GM18873 (cell line): ENCODE measurements at regions not wholly inside any gene's neighbourhood (a gene's known extent, or its start where the extent isn't known, plus 50 kb on each side); places are given as distances from the start of the nearest gene placed in this dataset.

ENCODE experiments used
- ATAC-seq: cut with Tn5 transposase; IDR thresholded peaks from one replicate; pipeline ENCODE4 v1.9.1; 2021; ENCODE audit warnings: mild to moderate bottlenecking, moderate library complexity, moderate number of reproducible peaks; ENCODE audit not compliant: unreplicated experiment, low FRiP score

GRCh38 chr4:116082808-116083366, 969.5 kb upstream of the NDST4 start:
- ATAC-seq = no peak

GRCh38 chr4:116073051-116073450, 959.6 kb upstream of the NDST4 start:
- no peak for ATAC-seq

DNA sequence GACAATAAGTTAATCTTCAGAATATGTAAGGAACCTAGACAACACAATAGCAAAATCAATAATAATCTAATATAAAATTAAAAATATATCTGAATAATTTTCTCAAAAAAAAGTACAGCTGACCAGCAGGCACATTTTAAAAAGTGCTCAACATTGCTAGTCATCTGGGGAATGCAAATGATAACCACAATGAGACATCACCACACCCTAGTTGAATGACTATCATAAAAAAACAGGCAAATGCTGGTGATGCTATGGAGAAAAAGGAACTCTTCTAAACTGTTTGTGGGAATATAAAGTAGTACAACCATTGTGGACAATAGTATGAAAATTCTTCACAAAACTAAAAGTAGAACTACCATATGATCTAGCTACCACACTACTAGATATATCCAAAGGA, 956.9 kb upstream of the NDST4 start:
- no peak for ATAC-seq

DNA sequence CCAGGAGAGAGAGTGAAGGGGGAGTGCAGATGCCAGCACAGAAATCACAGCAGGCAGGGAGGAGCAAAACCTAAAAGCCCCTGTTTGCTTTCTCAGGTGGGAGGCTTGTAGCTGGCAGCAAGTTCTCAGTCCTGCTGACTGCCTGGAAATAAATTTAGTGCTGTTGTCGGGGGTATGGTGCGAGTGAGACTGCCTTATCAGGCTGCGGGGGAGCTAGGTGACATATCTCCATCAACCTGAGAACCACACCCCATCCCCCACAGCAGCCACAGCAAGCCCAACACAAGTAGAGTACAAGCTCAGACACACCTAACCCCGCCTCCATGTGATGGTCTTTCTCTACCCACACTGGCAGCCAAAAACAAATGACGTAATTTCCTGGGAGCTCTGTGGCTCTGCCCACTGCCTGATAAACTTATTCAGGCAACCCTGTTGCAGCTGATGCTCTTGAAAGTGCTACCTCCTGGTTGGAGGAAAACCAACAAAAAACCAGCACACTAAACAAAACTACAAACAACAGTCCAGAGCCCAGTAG, 953.4 kb upstream of the NDST4 start:
- no peak for ATAC-seq

DNA sequence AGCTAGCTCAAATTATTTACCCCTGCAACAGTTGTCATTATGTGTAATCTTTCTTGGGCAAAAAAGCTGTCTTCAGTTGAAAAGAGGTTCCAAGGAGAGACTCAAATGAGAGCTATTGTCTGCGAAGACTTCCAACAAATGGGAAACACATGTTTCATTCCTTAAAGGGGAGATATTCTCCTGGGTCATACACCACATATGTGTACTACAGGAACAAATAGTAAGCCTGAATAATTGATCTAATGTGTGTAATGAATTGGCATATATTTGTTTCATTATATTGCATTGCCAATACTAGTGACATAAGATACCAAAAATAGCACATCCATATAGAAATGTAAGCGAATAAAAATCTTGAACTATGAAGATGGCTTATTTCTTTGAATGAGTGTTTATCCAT, 950.9 kb upstream of the NDST4 start:
- no peak for ATAC-seq

DNA sequence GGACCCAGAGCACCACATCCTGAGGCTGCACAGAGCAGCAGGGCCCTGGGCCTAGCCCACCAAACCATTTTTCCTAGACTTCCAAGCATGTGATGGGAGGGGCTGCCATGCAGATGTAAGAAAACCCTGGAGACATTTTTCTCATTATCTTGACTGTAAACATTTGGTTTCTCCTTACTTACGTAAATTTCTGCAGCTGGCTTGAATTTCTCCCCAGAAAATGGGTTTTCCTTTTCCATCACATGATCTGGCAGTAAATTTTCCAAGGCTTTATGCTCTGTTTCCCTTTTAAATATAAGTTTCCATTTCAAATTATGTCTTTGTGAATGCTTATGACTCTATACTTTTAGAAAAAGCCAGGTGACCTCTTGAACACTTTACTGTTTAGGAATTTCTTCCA, 945.9 kb upstream of the NDST4 start:
- ATAC-seq = no peak

DNA sequence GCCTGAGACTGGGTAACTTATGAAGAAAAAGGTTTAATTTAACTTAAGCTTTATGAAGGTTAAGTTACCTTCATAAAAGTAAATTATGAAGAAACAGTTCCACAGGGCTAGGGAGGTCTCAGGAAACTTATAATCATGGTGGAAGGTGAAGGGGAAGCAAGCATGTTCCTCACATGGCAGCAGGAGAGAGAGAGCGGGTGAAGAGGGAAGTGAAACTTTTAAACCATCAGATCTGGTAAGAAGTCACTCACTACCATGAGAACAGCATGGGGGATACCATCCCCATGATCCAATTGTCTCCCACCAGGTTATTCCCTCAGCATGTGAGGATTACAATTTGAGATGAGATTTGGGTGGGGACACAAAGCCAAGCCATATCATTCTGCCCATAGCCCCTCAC, 944.7 kb upstream of the NDST4 start:
- ATAC-seq = no peak

DNA sequence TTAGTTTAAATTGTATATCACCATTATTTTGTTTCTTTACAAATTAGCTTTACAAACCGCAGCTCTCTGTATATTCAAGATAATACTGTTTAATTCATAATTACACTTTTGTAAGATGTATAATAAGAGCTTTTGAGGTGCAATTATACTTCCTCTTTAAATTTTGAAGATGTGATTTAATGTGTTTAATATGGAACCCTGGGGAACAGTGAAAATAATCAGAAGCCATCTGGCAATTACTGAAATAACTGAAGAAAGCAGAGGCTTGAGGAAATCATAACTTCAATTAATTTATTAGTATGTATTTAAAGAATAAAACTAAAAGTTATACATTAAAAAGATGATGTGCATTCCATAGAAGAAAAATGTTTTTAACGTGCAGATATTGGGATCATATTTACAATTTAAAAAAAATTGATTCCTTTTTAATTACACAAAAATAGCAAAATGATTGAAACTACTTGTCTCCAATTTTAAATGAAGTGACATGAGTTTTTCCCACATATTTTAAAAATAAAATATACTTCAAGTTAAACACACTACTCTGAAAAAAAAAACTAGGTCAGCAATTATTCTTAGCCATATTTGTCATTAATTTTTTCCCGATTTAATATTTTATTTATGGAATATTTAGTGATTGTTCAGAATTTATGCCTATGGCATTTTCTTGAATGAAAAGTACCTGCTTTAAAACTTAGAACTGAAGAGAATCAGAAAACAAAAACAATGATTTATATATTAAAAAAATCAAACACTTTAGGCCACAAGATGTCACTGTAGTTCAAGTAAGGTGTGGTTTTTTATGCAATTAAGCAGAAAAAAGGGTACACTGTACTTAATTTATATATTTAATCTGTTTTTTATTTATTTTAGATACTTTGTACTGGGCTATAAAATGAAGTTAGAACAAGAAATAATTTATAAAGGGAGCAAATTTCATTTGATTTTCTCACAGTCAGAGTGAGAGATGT, 942.7 kb upstream of the NDST4 start:
- ATAC-seq = no peak

GRCh38 chr4:116027311-116027710, 913.9 kb upstream of the NDST4 start:
- ATAC-seq = no peak

GRCh38 chr4:116024954-116025708, 911.7 kb upstream of the NDST4 start:
- ATAC-seq = no peak

GRCh38 chr4:116023049-116023448, 909.6 kb upstream of the NDST4 start:
- ATAC-seq = no peak

DNA sequence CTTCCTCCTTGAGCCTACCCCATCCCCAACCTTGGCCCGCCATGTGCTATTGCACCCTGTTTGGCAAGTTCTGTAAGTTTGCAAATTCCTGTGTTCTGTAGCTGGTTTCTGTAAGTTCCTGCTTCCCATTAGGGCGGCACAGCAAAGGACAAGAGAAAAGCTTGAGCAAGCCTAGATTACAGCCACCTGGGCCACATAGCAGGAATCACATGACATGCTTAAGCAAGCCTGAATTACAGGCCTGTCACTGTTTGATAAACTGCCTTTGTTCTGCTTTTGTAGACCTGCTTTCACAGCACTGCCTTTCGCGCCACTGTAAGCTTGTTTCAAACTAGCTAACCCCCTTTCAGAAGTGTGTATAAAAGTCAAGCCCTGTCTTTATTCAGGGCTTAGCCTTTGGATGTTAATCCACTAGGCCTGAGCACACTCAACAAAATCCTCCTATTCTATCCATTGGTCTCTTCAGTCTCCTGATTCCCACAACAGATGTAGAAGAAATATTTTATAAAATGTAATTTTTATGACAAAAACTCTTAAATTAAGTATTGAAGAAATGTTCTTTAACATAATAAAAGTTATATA, 906.8 kb upstream of the NDST4 start:
- no peak for ATAC-seq

DNA sequence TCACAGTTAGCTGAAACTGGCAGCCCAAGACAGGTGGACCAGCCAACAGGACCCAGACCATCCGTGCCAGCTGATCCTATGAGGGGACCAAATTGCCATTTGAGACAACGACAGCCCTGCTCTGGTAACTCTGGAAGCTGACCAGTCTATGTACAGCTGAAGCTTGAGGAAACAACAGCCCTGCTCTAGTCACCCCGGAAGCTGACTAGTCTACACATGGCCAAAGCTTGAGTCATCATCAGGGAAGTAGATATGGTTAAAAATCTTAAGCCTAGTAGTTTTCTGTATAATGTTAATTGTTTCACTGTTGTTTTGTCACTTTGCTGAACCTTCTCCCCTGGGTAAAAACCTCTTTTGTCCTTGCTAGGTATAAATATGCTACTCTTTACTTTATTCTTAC, 905.4 kb upstream of the NDST4 start:
- ATAC-seq = no peak

GRCh38 chr4:116016201-116016600, 902.8 kb upstream of the NDST4 start:
- ATAC-seq = no peak

DNA sequence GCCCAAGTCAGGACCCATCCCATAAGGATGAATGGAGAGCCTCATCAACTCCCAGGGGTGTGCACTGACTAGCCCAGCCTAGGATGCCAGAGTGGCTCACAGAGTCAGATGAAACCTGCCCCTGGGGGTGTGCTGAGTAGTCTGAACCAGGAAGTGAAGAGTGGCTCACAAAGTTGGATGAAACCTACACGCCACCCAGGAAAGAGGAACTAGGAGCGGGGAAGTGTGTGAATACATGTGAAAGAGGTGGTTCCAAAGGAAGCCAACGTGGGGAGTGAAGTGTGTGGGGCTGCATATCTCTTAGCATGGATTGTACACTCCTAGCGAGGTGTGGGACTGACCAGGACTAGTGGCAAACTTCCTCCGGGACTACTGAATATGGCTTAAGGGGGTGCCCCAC, 902.1 kb upstream of the NDST4 start:
- no peak for ATAC-seq

- no peak for ATAC-seq
These were observed 901.6 kb upstream of the NDST4 start for GRCh38 chr4:116015062-116015461.

DNA sequence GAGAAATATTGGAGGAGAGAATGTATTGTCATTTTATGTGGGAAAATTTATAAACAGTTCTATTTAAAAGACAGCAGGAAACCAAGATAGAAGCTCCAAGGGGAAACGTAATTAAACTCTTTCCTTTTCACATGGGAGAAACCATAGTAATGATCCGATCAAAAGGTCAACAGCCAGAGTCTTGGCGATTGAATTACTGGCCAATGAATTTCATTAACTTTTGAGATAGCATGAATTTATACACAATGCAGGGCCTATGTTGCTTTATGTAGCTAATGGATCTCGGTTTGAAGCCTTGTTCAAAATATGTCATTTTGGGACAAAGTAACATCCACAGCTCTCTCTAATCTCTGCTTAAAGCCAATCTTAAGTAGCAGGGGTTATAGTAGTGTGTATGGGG, 897.5 kb upstream of the NDST4 start:
- no peak for ATAC-seq

GRCh38 chr4:116005806-116006088, 892.3 kb upstream of the NDST4 start:
- ATAC-seq = no peak

DNA sequence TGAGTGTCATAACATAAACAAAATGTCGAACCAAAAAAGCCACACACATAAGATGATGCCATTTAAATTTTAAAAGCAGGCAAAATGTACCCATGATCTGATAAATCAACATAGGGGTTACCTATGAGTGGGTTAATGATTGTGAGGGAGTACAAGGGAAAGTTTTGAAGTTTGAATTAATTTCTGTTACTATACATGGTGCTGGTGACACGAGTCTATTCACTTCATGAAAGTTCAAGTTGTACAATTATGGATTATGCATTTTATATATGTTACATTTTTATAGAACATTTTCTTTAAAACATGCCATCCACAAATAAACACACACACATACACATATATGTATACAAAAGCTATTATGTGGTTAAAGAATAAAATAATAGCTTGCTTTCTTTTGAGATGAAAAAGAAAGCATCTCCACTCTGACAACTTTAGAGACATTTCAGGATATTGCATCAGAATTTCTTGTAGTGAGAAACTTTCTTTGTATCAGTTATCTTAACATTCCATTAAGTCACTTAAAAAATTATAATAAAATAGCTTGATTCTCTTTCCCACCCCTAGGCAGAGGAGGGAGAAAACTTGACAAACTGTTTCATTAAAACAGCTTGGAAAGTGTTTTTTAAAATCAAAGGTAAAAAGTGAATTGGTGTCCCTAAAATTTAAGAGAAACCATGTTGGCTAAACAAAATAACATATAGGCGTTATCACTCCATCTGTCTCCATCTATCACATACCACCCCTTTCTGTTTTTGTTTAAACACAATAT, 891.8 kb upstream of the NDST4 start:
- no peak for ATAC-seq

DNA sequence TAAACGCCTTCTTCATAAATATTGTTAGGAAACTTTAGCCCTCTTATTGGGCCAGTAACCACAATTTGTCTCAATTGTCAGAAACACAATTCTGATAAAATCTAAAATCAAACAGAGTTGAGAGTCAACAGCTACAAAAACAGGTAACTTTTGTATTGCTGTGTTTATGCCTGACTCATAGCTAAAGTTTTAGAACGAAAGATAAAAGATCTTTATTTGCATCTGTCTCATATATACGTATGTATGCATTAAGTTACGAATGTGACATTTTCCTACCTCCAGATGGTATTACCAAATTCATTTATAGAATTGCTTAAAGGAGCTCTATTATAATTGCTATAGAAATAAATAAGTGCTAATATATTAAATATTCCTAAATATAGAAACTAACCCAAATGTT, 887.9 kb upstream of the NDST4 start:
- no peak for ATAC-seq
